PC-3 (cell line): ENCODE measurements at regions not wholly inside any gene's neighbourhood (a gene's known extent, or its start where the extent isn't known, plus 50 kb on each side); places are given as distances from the start of the nearest gene placed in this dataset.

ENCODE experiments used
- CTCF ChIP-seq: fragments of 300-600 bp; sonication (generic); conservative IDR thresholded peaks from 2 replicates; pipeline ENCODE4 v1.5.1; 2017; ENCODE audit warnings: antibody characterized with exemption, low read depth, mild to moderate bottlenecking, low read length
- EZH2 ChIP-seq: fragments of 300-600 bp; sonication (generic); IDR thresholded peaks from one replicate; pipeline ENCODE4 v1.6.1; 2017; ENCODE audit warnings: antibody characterized with exemption, mild to moderate bottlenecking, low read length; ENCODE audit not compliant: unreplicated experiment

- TF ChIP-seq CTCF (no peak), EZH2 (no peak)
These were observed 2859.0 kb upstream of the PCDH20 start for GRCh38 chr13:64274481-64275217.
